DOHH2 (cell line): ENCODE measurements at regions not wholly inside any gene's neighbourhood (a gene's known extent, or its start where the extent isn't known, plus 50 kb on each side); places are given as distances from the start of the nearest gene placed in this dataset.

Source experiments
- CTCF ChIP-seq: fragments of 200-600 bp; sonication (generic); IDR thresholded peaks from one replicate; pipeline ENCODE4 v1.5.1; 2014; ENCODE audit warnings: antibody characterized with exemption, mild to moderate bottlenecking, low read depth, low read length; ENCODE audit not compliant: poor library complexity, severe bottlenecking
- EZH2phosphoT487 ChIP-seq: fragments of 200-600 bp; sonication (generic); IDR thresholded peaks from 2 replicates; pipeline ENCODE4 v1.6.1; 2017; ENCODE audit warnings: borderline replicate concordance, mild to moderate bottlenecking, antibody characterized with exemption, low read length, moderate library complexity, mixed read lengths

GRCh38 chr20:8077137-8077466 lies 55.0 kb upstream of the PLCB1 start:
- TF ChIP-seq CTCF (no peak), EZH2phosphoT487 (no peak)
